Sigmoid colon (tissue), 3 donors: ENCODE measurements at regions not wholly inside any gene's neighbourhood (a gene's known extent, or its start where the extent isn't known, plus 50 kb on each side); places are given as distances from the start of the nearest gene placed in this dataset.

Experiments used
- POLR2A ChIP-seq, 2 donors: fragments of 450-650 bp; IDR thresholded peaks; one replicate each; pipeline ENCODE4 v1.6.1; 2016; ENCODE audit warnings: antibody characterized with exemption in 2 of 2, mild to moderate bottlenecking in 2 of 2, moderate library complexity in 2 of 2
- TF ChIP-seq, protein P1 (sequence below), 4 experiments: fragments of 450-650 bp in 3 of 4; fragments of 200-600 bp in 1 of 4; IDR thresholded peaks; one replicate each; pipeline ENCODE4 v1.5.1; 2016 to 2019; ENCODE audit warnings: antibody characterized with exemption in 4 of 4, mild to moderate bottlenecking in 3 of 4, moderate library complexity in 2 of 4

DNA sequence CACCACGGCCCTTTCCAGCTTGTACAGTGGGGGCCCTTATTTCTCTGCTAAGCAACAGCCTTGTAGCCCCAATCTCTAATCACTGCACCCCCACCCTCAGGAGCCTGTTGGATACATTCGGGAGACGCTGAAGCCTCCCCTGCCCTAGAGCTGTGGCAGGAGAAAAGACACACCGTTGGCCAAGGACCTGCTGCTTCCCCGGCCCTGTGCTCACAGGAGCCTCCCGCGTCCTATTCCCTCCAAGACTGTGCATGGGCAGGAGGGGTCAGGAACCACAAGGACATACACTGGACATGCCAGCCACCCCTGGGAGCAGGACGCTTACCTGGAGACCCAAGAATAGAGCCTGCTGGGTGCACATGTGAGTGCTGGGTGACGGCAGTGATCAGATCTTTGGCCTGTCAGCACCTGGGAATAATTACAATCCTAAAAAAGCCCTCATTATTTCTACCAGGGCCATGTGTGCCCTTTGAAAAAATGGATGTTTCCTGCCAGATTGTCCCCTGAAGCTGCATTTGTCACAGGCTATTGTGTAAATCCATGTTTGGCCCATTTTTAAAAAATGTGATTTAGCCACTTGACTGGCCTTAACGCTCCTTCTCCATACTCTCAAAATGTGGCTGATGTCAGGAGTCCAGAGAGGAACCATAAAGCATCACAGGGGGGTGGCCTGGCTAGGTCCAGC lies 590.6 kb downstream of the MATN1 start:
- TF ChIP-seq, protein P1, sequence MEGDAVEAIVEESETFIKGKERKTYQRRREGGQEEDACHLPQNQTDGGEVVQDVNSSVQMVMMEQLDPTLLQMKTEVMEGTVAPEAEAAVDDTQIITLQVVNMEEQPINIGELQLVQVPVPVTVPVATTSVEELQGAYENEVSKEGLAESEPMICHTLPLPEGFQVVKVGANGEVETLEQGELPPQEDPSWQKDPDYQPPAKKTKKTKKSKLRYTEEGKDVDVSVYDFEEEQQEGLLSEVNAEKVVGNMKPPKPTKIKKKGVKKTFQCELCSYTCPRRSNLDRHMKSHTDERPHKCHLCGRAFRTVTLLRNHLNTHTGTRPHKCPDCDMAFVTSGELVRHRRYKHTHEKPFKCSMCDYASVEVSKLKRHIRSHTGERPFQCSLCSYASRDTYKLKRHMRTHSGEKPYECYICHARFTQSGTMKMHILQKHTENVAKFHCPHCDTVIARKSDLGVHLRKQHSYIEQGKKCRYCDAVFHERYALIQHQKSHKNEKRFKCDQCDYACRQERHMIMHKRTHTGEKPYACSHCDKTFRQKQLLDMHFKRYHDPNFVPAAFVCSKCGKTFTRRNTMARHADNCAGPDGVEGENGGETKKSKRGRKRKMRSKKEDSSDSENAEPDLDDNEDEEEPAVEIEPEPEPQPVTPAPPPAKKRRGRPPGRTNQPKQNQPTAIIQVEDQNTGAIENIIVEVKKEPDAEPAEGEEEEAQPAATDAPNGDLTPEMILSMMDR (IDR thresholded peaks at IDR 0.05) = no peak
- TF ChIP-seq POLR2A (IDR thresholded peaks at IDR 0.05) = no peak
